ENCODE measurements at regions not wholly inside any gene's neighbourhood (a gene's known extent, or its start where the extent isn't known, plus 50 kb on each side); places are given as distances from the start of the nearest gene placed in this dataset.
"Not testable (repeated sequence)": the region's sequence is repeated elsewhere in the genome, so short reads cannot be mapped to it uniquely, and the experiment has no call there.

- DNase-seq: no peak
Measured at GRCh38 chr2:128514555-128514955, 195.9 kb upstream of the HS6ST1 start.

GRCh38 chr2:128516938-128517337, 198.3 kb upstream of the HS6ST1 start:
- DNase-seq: no peak

- DNase-seq: not testable (repeated sequence)
Measured at GRCh38 chr2:128519028-128519427, 200.4 kb upstream of the HS6ST1 start.

GRCh38 chr2:128519517-128520215, 201.0 kb upstream of the HS6ST1 start:
- no peak for DNase-seq

- no peak for DNase-seq
Measured at GRCh38 chr2:128520340-128520739, 201.7 kb upstream of the HS6ST1 start.

GRCh38 chr2:128520791-128521190, 202.1 kb upstream of the HS6ST1 start:
- no peak for DNase-seq

- no peak for DNase-seq
Measured at GRCh38 chr2:128521482-128521881, 202.8 kb upstream of the HS6ST1 start.

GRCh38 chr2:128522829-128523228, 204.2 kb upstream of the HS6ST1 start:
- DNase-seq: no peak

GRCh38 chr2:128523457-128523856, 204.8 kb upstream of the HS6ST1 start:
- no peak for DNase-seq

GRCh38 chr2:128524183-128524582, 205.5 kb upstream of the HS6ST1 start:
- DNase-seq: no peak

GRCh38 chr2:128525653-128526052, 207.0 kb upstream of the HS6ST1 start:
- no peak for DNase-seq

- DNase-seq: no peak
Measured at GRCh38 chr2:128526455-128526976, 207.8 kb upstream of the HS6ST1 start.

GRCh38 chr2:128528133-128528532, 209.5 kb upstream of the HS6ST1 start:
- no peak for DNase-seq

GRCh38 chr2:128530025-128530573, 211.4 kb upstream of the HS6ST1 start:
- no peak for DNase-seq

GRCh38 chr2:128531856-128532255, 213.2 kb upstream of the HS6ST1 start:
- DNase-seq: no peak

- DNase-seq: no peak
Measured at GRCh38 chr2:128533101-128533500, 214.4 kb upstream of the HS6ST1 start.

- DNase-seq: no peak
Measured at GRCh38 chr2:128534688-128535392, 216.2 kb upstream of the HS6ST1 start.

- no peak for DNase-seq
Measured at GRCh38 chr2:128535953-128536352, 217.3 kb upstream of the HS6ST1 start.

GRCh38 chr2:128536925-128537620, 218.4 kb upstream of the HS6ST1 start:
- no peak for DNase-seq

GRCh38 chr2:128537646-128538045, 219.0 kb upstream of the HS6ST1 start:
- DNase-seq: no peak

- no peak for DNase-seq
Measured at GRCh38 chr2:128538396-128538795, 219.7 kb upstream of the HS6ST1 start.

- no peak for DNase-seq
Measured at GRCh38 chr2:128540670-128541069, 222.0 kb upstream of the HS6ST1 start.

- no peak for DNase-seq
Measured at GRCh38 chr2:128541448-128541847, 222.8 kb upstream of the HS6ST1 start.

Data from activated CD4-positive, alpha-beta T cell treated with anti-CD3 and anti-CD28 coated beads, Interleukin-2, amount 50 U/mL, for 1 hour (primary cell).